Thyroid gland (tissue), 4 donors: ENCODE measurements at regions not wholly inside any gene's neighbourhood (a gene's known extent, or its start where the extent isn't known, plus 50 kb on each side); places are given as distances from the start of the nearest gene placed in this dataset.

Experiments
- DNase-seq, 2 donors: peaks; one replicate each; pipeline ENCODE4 v3.0.0-alpha.2; 2019
- H3K27ac ChIP-seq, 3 donors: fragments of 200-600 bp; sonication (generic); 1 replicate in 2 of 3; 2 replicates in 1 of 3; pipeline ENCODE4 v1.5.1; 2016 to 2019; ENCODE audit warnings: mild to moderate bottlenecking in 1 of 3, moderate library complexity in 1 of 3
- H3K27me3 ChIP-seq: fragments of 200-600 bp; sonication (generic); one replicate; pipeline ENCODE4 v1.5.1; 2019
- H3K36me3 ChIP-seq, 2 donors: fragments of 200-600 bp; sonication (generic); one replicate each; pipeline ENCODE4 v1.5.1; 2016 to 2019
- H3K4me1 ChIP-seq, 2 donors: fragments of 200-600 bp; sonication (generic); one replicate each; pipeline ENCODE4 v1.5.1; 2017 to 2019
- H3K4me3 ChIP-seq, 3 donors: fragments of 200-600 bp; sonication (generic); replicated peaks in 1 of 3; 1 replicate in 2 of 3; 2 replicates in 1 of 3; pipeline ENCODE4 v1.5.1; 2016; ENCODE audit warnings: mild to moderate bottlenecking in 1 of 3
- H3K9me3 ChIP-seq: fragments of 200-600 bp; sonication (generic); one replicate; pipeline ENCODE4 v1.5.1; 2017
- POLR2A ChIP-seq, 2 donors: fragments of 450-650 bp; IDR thresholded peaks; one replicate each; pipeline ENCODE4 v1.6.1; 2017; ENCODE audit warnings: antibody characterized with exemption in 2 of 2, mild to moderate bottlenecking in 2 of 2, moderate library complexity in 1 of 2
- WGBS, 2 donors: methylation state at CpG; one replicate each; pipeline ENCODE4 v1.1.5; 2017; 5-methylcytosine and 5-hydroxymethylcytosine counted together
- intact Hi-C: fragments of 100-400 bp; cut with DNase I; formaldehyde crosslinking; loops from one replicate; pipeline ENCODE4 v1.15.1; 2023
- TF ChIP-seq, protein P1 (sequence below), 6 experiments: fragments of 200-600 bp in 3 of 6; fragments of 450-650 bp in 3 of 6; sonication (generic) in 3 of 6; IDR thresholded peaks; one replicate each; pipeline ENCODE4 v1.5.1; 2016 to 2019; ENCODE audit warnings: antibody characterized with exemption in 6 of 6, mild to moderate bottlenecking in 2 of 6, inconsistent platforms in 1 of 6, moderate library complexity in 1 of 6

DNA sequence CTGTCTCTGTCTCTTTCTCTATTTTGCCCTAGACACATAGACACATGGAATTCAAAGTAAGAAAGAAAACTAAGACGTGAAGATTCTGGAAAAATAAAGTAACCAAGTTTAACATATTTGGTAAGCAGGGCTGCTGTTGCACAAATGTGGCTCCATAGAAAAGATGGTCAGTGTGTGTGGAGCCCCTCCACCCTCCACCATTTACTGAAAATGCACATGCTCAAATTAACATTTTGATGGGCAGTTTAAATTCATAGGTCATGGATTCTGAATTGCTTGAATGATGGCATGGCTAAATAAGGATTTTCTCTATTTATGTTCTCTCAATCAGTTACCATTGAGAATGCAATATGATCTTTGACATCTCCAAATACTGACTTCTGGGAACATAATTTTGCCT, 165.5 kb upstream of the CHRM2 start:
- H3K36me3 ChIP-seq = no peaks in the 10 kb centered on the region
- H3K9me3 ChIP-seq = no peaks in the 10 kb centered on the region
- no peak overlapping the region for H3K4me3 ChIP-seq
- no peak overlapping the region for H3K27ac ChIP-seq
- H3K27me3 ChIP-seq = no peaks in the 10 kb centered on the region
- 82 to 91% methylated on average over 1 of the region's 1 CpG for WGBS, 2 donors
- TF ChIP-seq, protein P1, sequence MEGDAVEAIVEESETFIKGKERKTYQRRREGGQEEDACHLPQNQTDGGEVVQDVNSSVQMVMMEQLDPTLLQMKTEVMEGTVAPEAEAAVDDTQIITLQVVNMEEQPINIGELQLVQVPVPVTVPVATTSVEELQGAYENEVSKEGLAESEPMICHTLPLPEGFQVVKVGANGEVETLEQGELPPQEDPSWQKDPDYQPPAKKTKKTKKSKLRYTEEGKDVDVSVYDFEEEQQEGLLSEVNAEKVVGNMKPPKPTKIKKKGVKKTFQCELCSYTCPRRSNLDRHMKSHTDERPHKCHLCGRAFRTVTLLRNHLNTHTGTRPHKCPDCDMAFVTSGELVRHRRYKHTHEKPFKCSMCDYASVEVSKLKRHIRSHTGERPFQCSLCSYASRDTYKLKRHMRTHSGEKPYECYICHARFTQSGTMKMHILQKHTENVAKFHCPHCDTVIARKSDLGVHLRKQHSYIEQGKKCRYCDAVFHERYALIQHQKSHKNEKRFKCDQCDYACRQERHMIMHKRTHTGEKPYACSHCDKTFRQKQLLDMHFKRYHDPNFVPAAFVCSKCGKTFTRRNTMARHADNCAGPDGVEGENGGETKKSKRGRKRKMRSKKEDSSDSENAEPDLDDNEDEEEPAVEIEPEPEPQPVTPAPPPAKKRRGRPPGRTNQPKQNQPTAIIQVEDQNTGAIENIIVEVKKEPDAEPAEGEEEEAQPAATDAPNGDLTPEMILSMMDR (IDR thresholded peaks at IDR 0.05) = no peak
- TF ChIP-seq POLR2A (IDR thresholded peaks at IDR 0.05) = no peak
- H3K4me1 ChIP-seq = no peaks in the 10 kb centered on the region
- intact Hi-C loops = no loop called here
- DNase-seq = no peak

DNA sequence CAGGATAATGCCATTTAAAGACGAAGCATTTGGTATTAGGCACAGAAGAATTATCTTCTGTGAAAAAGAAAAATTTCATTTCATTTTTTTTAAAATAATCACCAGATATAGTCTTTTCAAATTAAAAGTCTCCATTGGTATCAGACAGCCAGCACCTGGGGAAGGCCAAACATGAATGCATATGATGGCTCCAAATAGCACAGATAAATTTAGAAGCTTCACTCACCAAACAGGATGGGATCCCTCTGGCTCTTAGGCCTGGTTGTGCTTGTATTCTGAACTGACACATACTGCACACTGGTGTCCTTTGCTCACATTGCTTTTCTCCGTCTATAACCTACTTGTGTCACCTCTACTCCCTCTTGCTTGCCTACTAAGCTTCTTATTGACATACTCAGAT, 169.5 kb upstream of the CHRM2 start:
- TF ChIP-seq, protein P1 (IDR thresholded peaks at IDR 0.05) = no peak
- no peak for TF ChIP-seq POLR2A (IDR thresholded peaks at IDR 0.05)
- Histone ChIP-seq H3K4me1 (peaks cover 7 to 11% of the 10 kb centered on the region in 2 donors), H3K4me3 (no peak overlapping the region), H3K36me3 (no peaks in the 10 kb centered on the region), H3K9me3 (no peaks in the 10 kb centered on the region), H3K27me3 (no peaks in the 10 kb centered on the region), H3K27ac (no peak overlapping the region)
- WGBS, 2 donors = 91% methylated on average over 2 of the region's 2 CpGs
- intact Hi-C loops = no loop called here
- DNase-seq = no peak

DNA sequence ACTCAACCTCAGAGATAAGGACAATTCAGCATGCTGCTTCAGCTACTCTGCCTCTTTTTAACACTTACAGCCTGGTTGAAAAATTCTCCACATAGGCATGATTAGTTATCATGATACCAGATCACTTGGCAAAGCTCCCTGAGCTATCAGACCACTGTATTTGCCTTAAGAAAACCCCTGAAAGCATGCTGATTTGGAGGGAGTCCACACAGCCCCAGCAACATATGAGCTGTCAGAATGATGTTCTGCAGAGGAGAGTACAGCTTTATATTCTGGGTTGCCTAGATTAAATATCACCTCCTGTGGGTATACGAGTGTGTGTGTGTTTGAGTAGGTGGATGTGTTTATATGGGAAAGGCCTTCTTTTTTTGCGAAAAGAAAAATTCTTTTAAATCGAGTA, 170.2 kb upstream of the CHRM2 start:
- 82 to 86% methylated on average over 3 of the region's 3 CpGs for WGBS, 2 donors
- Histone ChIP-seq H3K27ac (no peak overlapping the region), H3K9me3 (no peaks in the 10 kb centered on the region), H3K36me3 (no peaks in the 10 kb centered on the region), H3K27me3 (no peaks in the 10 kb centered on the region), H3K4me1 (peaks cover 7 to 12% of the 10 kb centered on the region in 2 donors), H3K4me3 (no peak overlapping the region)
- DNase-seq = no peak
- no peak for TF ChIP-seq POLR2A (IDR thresholded peaks at IDR 0.05)
- TF ChIP-seq, protein P1 (IDR thresholded peaks at IDR 0.05) = no peak
- intact Hi-C loops = no loop called here

DNA sequence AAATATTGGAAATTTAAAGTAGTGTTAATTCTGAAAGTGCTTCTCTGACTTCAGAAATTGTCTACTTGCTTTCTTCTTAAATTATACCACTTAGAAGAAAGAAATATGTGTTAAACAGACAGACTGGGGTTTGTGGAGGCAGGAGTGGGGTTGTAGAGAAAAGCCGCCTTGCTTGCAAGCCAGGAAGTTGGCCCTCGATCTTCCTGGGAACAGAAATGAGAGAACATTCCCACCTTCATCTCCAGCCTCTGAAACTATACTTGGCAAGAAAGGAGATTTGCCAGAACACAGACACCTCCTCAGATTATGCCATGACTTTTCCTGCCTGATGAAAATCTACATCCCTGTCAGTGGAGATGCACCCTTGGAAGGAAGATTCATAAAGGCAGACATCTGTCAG, 171.2 kb upstream of the CHRM2 start:
- intact Hi-C loops = no loop called here
- DNase-seq = no peak
- 87 to 91% methylated on average over 2 of the region's 2 CpGs for WGBS, 2 donors
- Histone ChIP-seq H3K27me3 (no peaks in the 10 kb centered on the region), H3K36me3 (no peaks in the 10 kb centered on the region), H3K4me1 (peaks cover 7 to 12% of the 10 kb centered on the region in 2 donors), H3K4me3 (no peak overlapping the region), H3K9me3 (no peaks in the 10 kb centered on the region), H3K27ac (no peak overlapping the region)
- TF ChIP-seq, protein P1 (IDR thresholded peaks at IDR 0.05) = no peak
- no peak for TF ChIP-seq POLR2A (IDR thresholded peaks at IDR 0.05)

DNA sequence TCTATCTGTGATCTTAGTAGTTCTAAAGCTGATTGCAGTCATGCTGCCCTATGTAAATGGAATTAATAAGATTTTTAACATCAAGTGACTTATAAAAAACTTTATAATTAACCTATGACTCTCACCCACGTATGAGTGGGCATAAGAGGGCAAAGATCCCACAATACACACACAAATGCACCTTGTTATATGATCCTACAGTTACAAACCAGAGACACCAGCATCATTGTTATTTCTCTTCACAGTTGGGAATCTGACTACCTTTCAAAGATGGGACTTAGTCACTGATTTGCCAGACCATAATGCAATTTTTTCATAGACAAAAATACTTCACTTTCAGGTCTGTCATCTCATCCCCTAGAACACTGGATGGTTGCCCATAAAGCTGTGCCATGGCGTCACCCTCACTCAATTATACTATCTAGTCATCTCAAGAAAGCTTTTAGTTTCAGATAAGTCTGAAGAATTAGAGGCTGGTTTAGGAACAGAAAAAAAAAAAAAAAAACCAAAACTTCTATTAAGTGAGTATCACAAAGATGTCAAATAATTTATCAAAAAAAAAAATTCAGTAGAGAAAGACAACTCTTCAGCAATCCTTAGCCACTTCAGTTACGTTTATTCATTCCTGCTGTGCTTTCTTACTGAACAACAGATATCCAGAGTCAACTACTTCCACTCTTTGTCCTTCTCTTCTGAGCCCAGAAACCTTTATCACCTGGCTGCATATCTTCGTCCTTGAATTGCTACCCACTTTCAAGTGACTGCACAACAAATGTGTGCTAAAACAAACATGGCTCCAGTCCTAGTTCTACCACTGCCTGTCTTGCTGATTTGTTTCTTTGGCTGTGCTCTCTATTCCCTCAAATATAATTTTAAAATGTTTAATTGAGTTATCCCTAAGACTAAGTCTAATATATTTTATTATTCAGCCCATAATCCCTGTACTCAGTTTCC, 175.0 kb upstream of the CHRM2 start:
- intact Hi-C loops = no loop called here
- H3K9me3 ChIP-seq = no peaks in the 10 kb centered on the region
- peak; percentile 13 to 27 for DNase-seq
- H3K36me3 ChIP-seq = no peaks in the 10 kb centered on the region
- no peaks in the 10 kb centered on the region for H3K27me3 ChIP-seq
- peaks cover 7 to 12% of the 10 kb centered on the region in 2 donors for H3K4me1 ChIP-seq
- peak overlapping the region in 1 of 3 donors; percentile 12 for H3K27ac ChIP-seq
- WGBS, 2 donors = 44 to 48% methylated on average over 4 of the region's 4 CpGs
- TF ChIP-seq POLR2A (IDR thresholded peaks at IDR 0.05) = no peak
- H3K4me3 ChIP-seq = no peak overlapping the region
